Gastroesophageal sphincter (tissue), 3 donors: ENCODE measurements at regions not wholly inside any gene's neighbourhood (a gene's known extent, or its start where the extent isn't known, plus 50 kb on each side); places are given as distances from the start of the nearest gene placed in this dataset.

ENCODE experiments used
- EP300 ChIP-seq: sonication (generic); formaldehyde crosslinking; IDR thresholded peaks from one replicate; pipeline ENCODE4 v1.6.1; 2017; ENCODE audit warnings: antibody characterized with exemption, mild to moderate bottlenecking
- POLR2A ChIP-seq, 2 donors: fragments of 450-650 bp; IDR thresholded peaks; one replicate each; pipeline ENCODE4 v1.6.1; 2017; ENCODE audit warnings: antibody characterized with exemption in 2 of 2, mild to moderate bottlenecking in 2 of 2, moderate library complexity in 1 of 2
- POLR2AphosphoS5 ChIP-seq: sonication (generic); formaldehyde crosslinking; IDR thresholded peaks from one replicate; pipeline ENCODE4 v1.6.1; 2017; ENCODE audit warnings: antibody characterized with exemption
- TF ChIP-seq, protein P1 (sequence below), 4 experiments: fragments of 200-600 bp in 2 of 4; fragments of 450-650 bp in 2 of 4; sonication (generic) in 1 of 4; IDR thresholded peaks; one replicate each; pipeline ENCODE4 v1.5.1; 2017 to 2019; ENCODE audit warnings: antibody characterized with exemption in 4 of 4, mild to moderate bottlenecking in 2 of 4, moderate library complexity in 2 of 4

DNA sequence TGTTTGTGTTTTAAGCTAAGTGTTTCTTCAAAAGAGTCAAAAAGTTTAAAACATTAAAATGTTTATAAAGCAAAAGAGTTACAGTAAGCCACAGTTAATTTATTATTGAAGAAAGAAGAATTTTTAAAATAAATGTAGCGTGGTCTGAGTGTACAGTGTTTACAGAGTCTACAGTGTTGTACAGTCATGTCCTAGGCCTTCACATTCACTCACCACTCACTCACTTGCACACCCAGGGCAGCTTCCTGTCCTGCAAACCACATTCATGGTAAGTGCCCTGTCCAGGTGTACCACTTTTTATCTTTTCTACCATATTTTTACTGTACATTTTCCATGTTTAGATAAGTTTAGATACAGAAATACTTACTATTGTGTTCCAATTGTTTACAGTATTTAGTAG lies 239.7 kb upstream of the AGA start:
- no peak for TF ChIP-seq POLR2A (IDR thresholded peaks at IDR 0.05)
- TF ChIP-seq, protein P1, sequence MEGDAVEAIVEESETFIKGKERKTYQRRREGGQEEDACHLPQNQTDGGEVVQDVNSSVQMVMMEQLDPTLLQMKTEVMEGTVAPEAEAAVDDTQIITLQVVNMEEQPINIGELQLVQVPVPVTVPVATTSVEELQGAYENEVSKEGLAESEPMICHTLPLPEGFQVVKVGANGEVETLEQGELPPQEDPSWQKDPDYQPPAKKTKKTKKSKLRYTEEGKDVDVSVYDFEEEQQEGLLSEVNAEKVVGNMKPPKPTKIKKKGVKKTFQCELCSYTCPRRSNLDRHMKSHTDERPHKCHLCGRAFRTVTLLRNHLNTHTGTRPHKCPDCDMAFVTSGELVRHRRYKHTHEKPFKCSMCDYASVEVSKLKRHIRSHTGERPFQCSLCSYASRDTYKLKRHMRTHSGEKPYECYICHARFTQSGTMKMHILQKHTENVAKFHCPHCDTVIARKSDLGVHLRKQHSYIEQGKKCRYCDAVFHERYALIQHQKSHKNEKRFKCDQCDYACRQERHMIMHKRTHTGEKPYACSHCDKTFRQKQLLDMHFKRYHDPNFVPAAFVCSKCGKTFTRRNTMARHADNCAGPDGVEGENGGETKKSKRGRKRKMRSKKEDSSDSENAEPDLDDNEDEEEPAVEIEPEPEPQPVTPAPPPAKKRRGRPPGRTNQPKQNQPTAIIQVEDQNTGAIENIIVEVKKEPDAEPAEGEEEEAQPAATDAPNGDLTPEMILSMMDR (IDR thresholded peaks at IDR 0.05): no peak
- TF ChIP-seq EP300: no peak
- no peak for TF ChIP-seq POLR2AphosphoS5
